ENCODE measurements at regions not wholly inside any gene's neighbourhood (a gene's known extent, or its start where the extent isn't known, plus 50 kb on each side); places are given as distances from the start of the nearest gene placed in this dataset.

DNA sequence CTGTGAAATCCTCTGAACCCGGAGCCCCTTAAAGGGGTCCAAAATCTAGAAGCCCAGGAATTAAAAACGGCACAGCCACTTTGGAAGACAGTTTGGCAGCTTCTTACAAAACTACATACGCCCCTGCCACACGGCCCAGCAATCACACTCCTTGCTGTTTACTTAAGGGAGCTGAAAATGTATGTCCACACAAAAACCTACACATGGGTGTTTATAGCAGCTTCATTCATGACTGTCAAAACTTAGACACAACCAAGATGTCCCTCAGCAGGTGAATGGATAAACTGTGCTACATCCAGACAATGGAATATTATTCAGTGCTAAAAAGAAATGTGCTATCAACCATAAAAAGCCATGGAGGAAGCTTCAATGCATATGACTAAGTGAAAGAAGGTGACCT is 162.5 kb downstream of the NUP210 start:
- H3K9me3 ChIP-seq (ENCODE audit: insufficient read depth, low read depth), result no peaks in the 10 kb centered on the region
- no peak for DNase-seq
- no peak overlapping the region for H3K4me2 ChIP-seq
- H2AFZ ChIP-seq, result no peak overlapping the region
- H3F3A ChIP-seq (ENCODE audit: insufficient read depth, low read depth), result no peaks in the 10 kb centered on the region
- H3K4me3 ChIP-seq, result no peak overlapping the region
- ChIA-PET CTCF (interaction anchor here (0.7 kb wide), 2 partner anchors 9 to 45 kb away, joined by 4 to 5 read pairs; no protein-coding TSS in a partner anchor), POLR2A (ENCODE audit: unreplicated experiment) (no interaction called here)
- H3K27me3 ChIP-seq (ENCODE audit: insufficient read depth, low read depth), result no peaks in the 10 kb centered on the region
- TF ChIP-seq EZH2 (IDR thresholded peaks at IDR 0.05; ENCODE audit: low read depth), result no peak
- no peak for TF ChIP-seq CTCF (conservative IDR thresholded peaks at IDR 0.05)
- H3K79me2 ChIP-seq (ENCODE audit: low read depth), result no peaks in the 10 kb centered on the region
- H3K27ac ChIP-seq, result no peak overlapping the region
- no peaks in the 10 kb centered on the region; the same call in 1 of the 2 replicates for H4K20me1 ChIP-seq (ENCODE audit: insufficient read depth)
- H3K4me1 ChIP-seq (replicated peaks; ENCODE audit: insufficient read depth), result no peaks in the 10 kb centered on the region
- no peaks in the 10 kb centered on the region for H3K9me2 ChIP-seq (ENCODE audit: insufficient read depth)
- no peaks in the 10 kb centered on the region for H3K36me3 ChIP-seq (ENCODE audit: low read depth)
- no TSS peak for BruUV-seq (replicated peaks)
- intact Hi-C loops (cut with micrococcal nuclease; ENCODE audit: unreplicated experiment), result no loop called here

- TF ChIP-seq EZH2 (IDR thresholded peaks at IDR 0.05; ENCODE audit: low read depth) (no peak), CTCF (conservative IDR thresholded peaks at IDR 0.05) (no peak)
- no peaks in the 10 kb centered on the region for H3K27me3 ChIP-seq (ENCODE audit: insufficient read depth, low read depth)
- no peaks in the 10 kb centered on the region for H3K79me2 ChIP-seq (ENCODE audit: low read depth)
- no peaks in the 10 kb centered on the region for H3K4me1 ChIP-seq (replicated peaks; ENCODE audit: insufficient read depth)
- H3K9me2 ChIP-seq (ENCODE audit: insufficient read depth), result no peaks in the 10 kb centered on the region
- H3K4me3 ChIP-seq, result no peak overlapping the region
- no peak overlapping the region for H3K4me2 ChIP-seq
- H3F3A ChIP-seq (ENCODE audit: insufficient read depth, low read depth), result no peaks in the 10 kb centered on the region
- CTCF ChIA-PET, result interaction anchor here (0.5 kb wide), 1 partner anchor 92 kb away, joined by 3 read pairs; no protein-coding TSS in a partner anchor
- intact Hi-C loops (cut with micrococcal nuclease; ENCODE audit: unreplicated experiment), result no loop called here
- H3K27ac ChIP-seq, result no peak overlapping the region
- POLR2A ChIA-PET (ENCODE audit: unreplicated experiment), result no interaction called here
- no peaks in the 10 kb centered on the region for H3K9me3 ChIP-seq (ENCODE audit: insufficient read depth, low read depth)
- no TSS peak for BruUV-seq (replicated peaks)
- H4K20me1 ChIP-seq (ENCODE audit: insufficient read depth), result no peaks in the 10 kb centered on the region; the same call in 1 of the 2 replicates
- DNase-seq, result no peak
- no peaks in the 10 kb centered on the region for H3K36me3 ChIP-seq (ENCODE audit: low read depth)
- H2AFZ ChIP-seq, result no peak overlapping the region
Measured at GRCh38 chr3:13256845-13257244, 163.3 kb downstream of the NUP210 start.

- no peaks in the 10 kb centered on the region for H3F3A ChIP-seq (ENCODE audit: insufficient read depth, low read depth)
- ChIA-PET CTCF (no interaction called here), POLR2A (ENCODE audit: unreplicated experiment) (no interaction called here)
- H3K9me2 ChIP-seq (ENCODE audit: insufficient read depth), result no peaks in the 10 kb centered on the region
- intact Hi-C loops (cut with micrococcal nuclease; ENCODE audit: unreplicated experiment), result no loop called here
- no peak overlapping the region for H3K4me3 ChIP-seq
- H3K79me2 ChIP-seq (ENCODE audit: low read depth), result no peaks in the 10 kb centered on the region
- H3K4me1 ChIP-seq (replicated peaks; ENCODE audit: insufficient read depth), result no peaks in the 10 kb centered on the region; the same call in 1 of the 2 replicates
- no peak overlapping the region for H2AFZ ChIP-seq
- no peaks in the 10 kb centered on the region for H3K27me3 ChIP-seq (ENCODE audit: insufficient read depth, low read depth)
- DNase-seq, result no peak
- no peaks in the 10 kb centered on the region; the same call in 1 of the 2 replicates for H4K20me1 ChIP-seq (ENCODE audit: insufficient read depth)
- H3K4me2 ChIP-seq, result no peak overlapping the region
- no TSS peak for BruUV-seq (replicated peaks)
- TF ChIP-seq CTCF (conservative IDR thresholded peaks at IDR 0.05) (no peak), EZH2 (IDR thresholded peaks at IDR 0.05; ENCODE audit: low read depth) (no peak)
- no peaks in the 10 kb centered on the region for H3K9me3 ChIP-seq (ENCODE audit: insufficient read depth, low read depth)
- H3K36me3 ChIP-seq (ENCODE audit: low read depth), result no peaks in the 10 kb centered on the region
- no peak overlapping the region for H3K27ac ChIP-seq
Measured at GRCh38 chr3:13254028-13254951, 165.8 kb downstream of the NUP210 start.
